ENCODE measurements at regions not wholly inside any gene's neighbourhood (a gene's known extent, or its start where the extent isn't known, plus 50 kb on each side); places are given as distances from the start of the nearest gene placed in this dataset. TPM values are rescaled to one million over a fixed set of nuclear protein-coding genes. Genes with fewer than 3 reads are reported as not detected.

Small RNA genes lying in the stretch of these regions (small RNA-seq; reads per million reads assigned to genes)
- not detected for gene AC092580.3
- gene RNU6ATAC37P = not detected
- not detected for gene SNRPEP5
